ENCODE measurements at regions not wholly inside any gene's neighbourhood (a gene's known extent, or its start where the extent isn't known, plus 50 kb on each side); places are given as distances from the start of the nearest gene placed in this dataset.

DNA sequence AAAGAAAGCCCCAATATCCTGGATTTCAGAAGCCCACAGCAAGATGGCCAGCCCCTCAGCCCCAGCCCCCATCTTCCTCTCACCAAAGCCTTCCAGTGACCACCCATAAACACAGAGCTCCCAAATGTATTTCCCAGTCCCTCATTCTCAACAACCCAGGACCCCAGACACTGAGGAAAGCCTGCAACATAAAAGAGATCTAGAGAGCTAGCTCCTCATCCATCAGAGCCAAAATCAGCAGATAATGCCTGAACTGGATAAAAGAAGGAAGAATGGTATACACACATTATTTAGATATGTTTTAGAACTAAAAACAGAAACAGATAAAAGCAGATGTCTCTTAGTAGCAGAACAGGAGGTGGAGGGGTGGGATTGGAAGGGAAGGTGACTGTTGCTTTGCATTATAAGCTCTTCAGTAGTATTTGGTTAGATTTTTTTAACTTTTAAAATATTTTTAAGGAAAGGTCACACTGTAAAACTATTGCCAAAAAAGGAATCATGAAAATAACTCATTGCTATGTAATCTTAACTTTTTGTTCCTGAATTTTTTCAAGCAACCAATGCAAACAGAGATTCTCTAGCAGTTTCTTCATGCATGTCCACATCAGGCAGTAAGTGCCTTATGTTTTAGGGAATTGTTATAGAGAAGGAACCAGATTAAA, 144.2 kb upstream of the PKDCC start:
- Histone ChIP-seq H3K4me3 (IDR thresholded peaks at IDR 0.05; ENCODE audit: insufficient read depth, low read depth, low read length) (no peak overlapping the region), H3K4me1 (ENCODE audit: low read depth, poor library complexity, severe bottlenecking) (peaks cover 25% of the 10 kb centered on the region), H4K20me1 (ENCODE audit: insufficient read depth) (no peaks in the 10 kb centered on the region), H2AFZ (ENCODE audit: low read depth) (no peak overlapping the region), H3K9ac (no peak overlapping the region), H3K79me2 (ENCODE audit: insufficient read depth, low read depth) (no peaks in the 10 kb centered on the region), H3K36me3 (ENCODE audit: insufficient read depth) (no peaks in the 10 kb centered on the region), H3K27ac (no peak overlapping the region), H3K4me2 (no peak overlapping the region), H3K27me3 (ENCODE audit: insufficient read depth, low read depth) (no peaks in the 10 kb centered on the region)
- no peak for TF ChIP-seq CTCF (conservative IDR thresholded peaks at IDR 0.05; ENCODE audit: low read depth, low read length)

GRCh38 chr2:41904459-41904858, 143.4 kb upstream of the PKDCC start:
- Histone ChIP-seq H3K27me3 (ENCODE audit: insufficient read depth, low read depth) (no peaks in the 10 kb centered on the region), H3K4me3 (IDR thresholded peaks at IDR 0.05; ENCODE audit: insufficient read depth, low read depth, low read length) (no peak overlapping the region), H3K4me2 (no peak overlapping the region), H4K20me1 (ENCODE audit: insufficient read depth) (no peaks in the 10 kb centered on the region), H2AFZ (ENCODE audit: low read depth) (no peak overlapping the region), H3K36me3 (ENCODE audit: insufficient read depth) (no peaks in the 10 kb centered on the region), H3K4me1 (ENCODE audit: low read depth, poor library complexity, severe bottlenecking) (peaks cover 20% of the 10 kb centered on the region), H3K9ac (no peak overlapping the region), H3K27ac (no peak overlapping the region), H3K79me2 (ENCODE audit: insufficient read depth, low read depth) (no peaks in the 10 kb centered on the region)
- no peak for TF ChIP-seq CTCF (conservative IDR thresholded peaks at IDR 0.05; ENCODE audit: low read depth, low read length)

GRCh38 chr2:41905597-41906337, 142.1 kb upstream of the PKDCC start:
- Histone ChIP-seq H3K4me2 (no peak overlapping the region), H3K4me3 (IDR thresholded peaks at IDR 0.05; ENCODE audit: insufficient read depth, low read depth, low read length) (no peak overlapping the region)
- no peak for TF ChIP-seq CTCF (conservative IDR thresholded peaks at IDR 0.05; ENCODE audit: low read depth, low read length)

DNA sequence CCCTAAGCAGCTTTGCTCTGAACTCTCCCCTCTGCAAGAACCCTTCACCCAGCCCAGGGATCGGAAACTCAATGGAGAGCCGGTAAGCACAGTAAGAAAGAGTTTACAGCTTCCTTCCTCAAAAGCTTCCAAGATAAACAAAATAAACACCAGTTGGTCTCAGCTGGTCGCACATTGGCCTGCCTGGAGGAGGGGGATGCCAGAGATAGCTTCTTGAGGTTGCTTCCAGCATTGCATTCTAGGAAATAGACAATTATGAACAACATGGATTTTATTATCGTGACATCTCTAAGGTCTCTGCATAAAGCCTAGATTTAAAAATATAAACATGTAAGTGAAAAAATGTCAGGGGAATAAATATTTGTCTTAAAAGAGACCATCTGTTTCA, 141.5 kb upstream of the PKDCC start:
- H4K20me1 ChIP-seq (ENCODE audit: insufficient read depth): no peaks in the 10 kb centered on the region
- H3K27ac ChIP-seq: no peak overlapping the region
- H3K9ac ChIP-seq: no peak overlapping the region
- no peak overlapping the region for H2AFZ ChIP-seq (ENCODE audit: low read depth)
- no peak overlapping the region for H3K4me3 ChIP-seq (IDR thresholded peaks at IDR 0.05; ENCODE audit: insufficient read depth, low read depth, low read length)
- no peak for TF ChIP-seq CTCF (conservative IDR thresholded peaks at IDR 0.05; ENCODE audit: low read depth, low read length)
- H3K4me1 ChIP-seq (ENCODE audit: low read depth, poor library complexity, severe bottlenecking): peaks cover 9% of the 10 kb centered on the region
- H3K27me3 ChIP-seq (ENCODE audit: insufficient read depth, low read depth): no peaks in the 10 kb centered on the region
- no peaks in the 10 kb centered on the region for H3K79me2 ChIP-seq (ENCODE audit: insufficient read depth, low read depth)
- H3K36me3 ChIP-seq (ENCODE audit: insufficient read depth): no peaks in the 10 kb centered on the region
- no peak overlapping the region for H3K4me2 ChIP-seq

More at GRCh38 chr2:41905597-41906337, 142.1 kb upstream of the PKDCC start:
- H3K9ac ChIP-seq: no peak overlapping the region
- no peak overlapping the region for H2AFZ ChIP-seq (ENCODE audit: low read depth)
- H3K79me2 ChIP-seq (ENCODE audit: insufficient read depth, low read depth): no peaks in the 10 kb centered on the region
- H4K20me1 ChIP-seq (ENCODE audit: insufficient read depth): no peaks in the 10 kb centered on the region
- no peaks in the 10 kb centered on the region for H3K36me3 ChIP-seq (ENCODE audit: insufficient read depth)
- no peak overlapping the region for H3K27ac ChIP-seq
- no peaks in the 10 kb centered on the region for H3K27me3 ChIP-seq (ENCODE audit: insufficient read depth, low read depth)
- H3K4me1 ChIP-seq (ENCODE audit: low read depth, poor library complexity, severe bottlenecking): peaks cover 12% of the 10 kb centered on the region
